Liver (tissue), 8 donors: ENCODE measurements at regions not wholly inside any gene's neighbourhood (a gene's known extent, or its start where the extent isn't known, plus 50 kb on each side); places are given as distances from the start of the nearest gene placed in this dataset.

Experiments
- DNase-seq: peaks from one replicate; pipeline ENCODE4 v3.0.0-alpha.2; 2017; ENCODE audit warnings: low spot score
- H3K27ac ChIP-seq, 2 donors: one replicate each; pipeline ENCODE4 v1.7.0; 2013; ENCODE audit warnings: inconsistent platforms in 2 of 2, low read length in 2 of 2, control low read depth in 1 of 2, low read depth in 1 of 2, mild to moderate bottlenecking in 1 of 2
- H3K27me3 ChIP-seq, 4 donors: one replicate each; pipeline versions ENCODE4 v1.6.1 to v1.7.0; 2013; ENCODE audit warnings: low read length in 3 of 4, inconsistent platforms in 1 of 4, mild to moderate bottlenecking in 1 of 4, moderate library complexity in 1 of 4; ENCODE audit not compliant: control insufficient read depth in 4 of 4, insufficient read depth in 4 of 4
- H3K36me3 ChIP-seq, 4 donors: one replicate each; pipeline versions ENCODE4 v1.6.1 to v1.7.0; 2013; ENCODE audit warnings: low read length in 3 of 4, mild to moderate bottlenecking in 3 of 4, low read depth in 1 of 4, moderate library complexity in 1 of 4; ENCODE audit not compliant: control insufficient read depth in 4 of 4, insufficient read depth in 3 of 4
- H3K4me1 ChIP-seq, 4 donors: one replicate each; pipeline versions ENCODE4 v1.6.1 to v1.7.0; 2013; ENCODE audit warnings: low read length in 3 of 4, mild to moderate bottlenecking in 3 of 4, moderate library complexity in 1 of 4; ENCODE audit not compliant: control insufficient read depth in 4 of 4, insufficient read depth in 4 of 4
- H3K4me3 ChIP-seq, 3 donors: one replicate each; pipeline versions ENCODE4 v1.6.1 to v1.7.0; 2013; ENCODE audit warnings: low read length in 3 of 3, control low read depth in 1 of 3, low read depth in 1 of 3, mild to moderate bottlenecking in 1 of 3
- H3K9ac ChIP-seq, 2 donors: one replicate each; pipeline ENCODE4 v1.7.0; 2013; ENCODE audit warnings: low read length in 2 of 2, mild to moderate bottlenecking in 2 of 2, moderate library complexity in 2 of 2, control low read depth in 1 of 2, low read depth in 1 of 2
- H3K9me3 ChIP-seq, 4 donors: one replicate each; pipeline versions ENCODE4 v1.6.1 to v1.7.0; 2013; ENCODE audit warnings: low read length in 3 of 4; ENCODE audit not compliant: control insufficient read depth in 4 of 4
- EGR1 ChIP-seq, 2 donors: IDR thresholded peaks; 2 replicates each; pipeline ENCODE4 v1.6.1; 2016 to 2018; ENCODE audit warnings: antibody characterized with exemption in 2 of 2, low read depth in 2 of 2
- FOXA1 ChIP-seq: IDR thresholded peaks from 2 replicates; pipeline ENCODE4 v1.6.1; 2016; ENCODE audit warnings: antibody characterized with exemption
- FOXA2 ChIP-seq: IDR thresholded peaks from 2 replicates; pipeline ENCODE4 v1.6.1; 2016; ENCODE audit warnings: antibody characterized with exemption
- HNF4A ChIP-seq, 2 donors: conservative IDR thresholded peaks; 2 replicates each; pipeline ENCODE4 v1.6.1; 2016; ENCODE audit warnings: antibody characterized with exemption in 2 of 2, mild to moderate bottlenecking in 2 of 2
- HNF4G ChIP-seq: IDR thresholded peaks from 2 replicates; pipeline ENCODE4 v1.6.1; 2016; ENCODE audit warnings: antibody characterized with exemption
- JUND ChIP-seq, 2 donors: IDR thresholded peaks; 2 replicates each; pipeline ENCODE4 v1.6.1; 2016; ENCODE audit warnings: antibody characterized with exemption in 2 of 2
- NR2F2 ChIP-seq: IDR thresholded peaks from 2 replicates; pipeline ENCODE4 v1.6.1; 2016; ENCODE audit warnings: antibody characterized with exemption
- RAD21 ChIP-seq, 2 donors: IDR thresholded peaks; 2 replicates each; pipeline ENCODE4 v1.6.1; 2016; ENCODE audit warnings: antibody characterized with exemption in 2 of 2, mild to moderate bottlenecking in 2 of 2
- RXRA ChIP-seq, 2 donors: IDR thresholded peaks; 2 replicates each; pipeline ENCODE4 v1.6.1; 2017 to 2018; ENCODE audit warnings: antibody characterized with exemption in 2 of 2, mild to moderate bottlenecking in 1 of 2
- SP1 ChIP-seq: IDR thresholded peaks from 2 replicates; pipeline ENCODE4 v1.6.1; 2018; ENCODE audit warnings: antibody characterized with exemption, mild to moderate bottlenecking
- TAF1 ChIP-seq: conservative IDR thresholded peaks from 2 replicates; pipeline ENCODE4 v1.6.1; 2016; ENCODE audit warnings: antibody characterized with exemption, mild to moderate bottlenecking
- YY1 ChIP-seq: IDR thresholded peaks from 2 replicates; pipeline ENCODE4 v1.6.1; 2016; ENCODE audit warnings: antibody characterized with exemption, mild to moderate bottlenecking
- WGBS: extraction: QIAGEN DNeasy Blood & Tissue Kit; methylation state at CpG from one replicate; pipeline ENCODE4 v1.1.7; 2013; 5-methylcytosine and 5-hydroxymethylcytosine counted together
- TF ChIP-seq, protein P1 (sequence below): IDR thresholded peaks from 2 replicates; pipeline ENCODE4 v1.6.1; 2016; ENCODE audit warnings: antibody characterized with exemption, mild to moderate bottlenecking
- TF ChIP-seq, protein P2 (sequence below): IDR thresholded peaks from 2 replicates; pipeline ENCODE4 v1.6.1; 2016; ENCODE audit warnings: antibody characterized with exemption
- TF ChIP-seq, protein P3 (sequence below): IDR thresholded peaks from 2 replicates; pipeline ENCODE4 v1.6.1; 2016; ENCODE audit warnings: antibody characterized with exemption
- TF ChIP-seq, protein P4 (sequence below): fragments of 150-350 bp; IDR thresholded peaks from 2 replicates; pipeline ENCODE4 v1.5.1; 2017; ENCODE audit warnings: improper control_type of control experiment, low read depth, low read length; ENCODE audit not compliant: missing input control
- TF ChIP-seq, protein P5 (sequence below): IDR thresholded peaks from 2 replicates; pipeline ENCODE4 v1.6.1; 2016; ENCODE audit warnings: antibody characterized with exemption
- donor health status: healthy.
- donor health status: healthy.
- donor health status: healthy.
- donor health status: healthy.
- donor health status: healthy.

DNA sequence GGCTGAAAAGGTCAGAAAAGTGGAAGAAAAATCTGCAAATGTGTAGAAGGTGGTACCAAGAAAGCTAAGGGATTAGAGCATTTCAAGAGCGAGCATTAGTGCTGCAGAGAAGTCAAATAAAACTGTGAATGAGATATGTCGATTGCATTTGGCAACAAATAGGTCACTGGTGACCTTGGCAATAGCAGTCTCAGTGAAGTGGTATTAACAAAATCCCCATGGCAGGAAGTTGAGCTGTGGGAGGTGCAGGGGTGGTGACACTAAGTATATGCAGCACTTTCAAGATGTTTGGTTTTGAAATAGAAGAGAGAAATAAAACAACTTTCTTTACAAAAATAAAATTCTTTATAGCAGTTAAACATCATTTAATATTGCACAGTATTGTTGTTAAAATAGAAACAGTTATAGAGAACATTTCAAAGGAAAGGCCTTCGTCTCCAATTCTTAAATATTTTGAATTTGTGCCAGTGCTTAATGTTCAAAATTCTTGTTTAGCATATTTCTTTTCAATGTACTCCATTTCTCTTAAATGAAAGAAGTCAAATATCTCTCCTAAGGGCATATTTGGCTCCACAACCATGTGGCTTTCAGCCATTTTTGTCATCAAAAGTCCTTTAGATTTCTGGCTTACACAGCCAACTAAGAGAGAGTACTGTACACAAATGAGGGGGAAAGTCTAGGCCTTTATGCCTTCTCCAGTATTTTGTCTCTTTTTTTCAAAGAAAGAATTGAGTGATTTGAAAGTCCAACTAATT lies 443.0 kb upstream of the MMADHC start:
- Histone ChIP-seq H3K9ac (no peak overlapping the region), H3K4me3 (no peak overlapping the region), H3K9me3 (no peaks in the 10 kb centered on the region), H3K36me3 (no peaks in the 10 kb centered on the region), H3K27ac (no peak overlapping the region), H3K4me1 (no peaks in the 10 kb centered on the region), H3K27me3 (no peaks in the 10 kb centered on the region)
- DNase-seq, result no peak
- TF ChIP-seq NR2F2 (no peak), HNF4A (conservative IDR thresholded peaks at IDR 0.05) (no peak), YY1 (no peak), FOXA1 (no peak), SP1 (no peak), RAD21 (IDR thresholded peaks at IDR 0.05) (no peak), RXRA (IDR thresholded peaks at IDR 0.05) (no peak), FOXA2 (no peak), HNF4G (no peak), JUND (IDR thresholded peaks at IDR 0.05) (no peak), EGR1 (IDR thresholded peaks at IDR 0.05; ENCODE audit: low read depth in 2 of 2) (no peak), TAF1 (no peak)
- TF ChIP-seq, protein P1, sequence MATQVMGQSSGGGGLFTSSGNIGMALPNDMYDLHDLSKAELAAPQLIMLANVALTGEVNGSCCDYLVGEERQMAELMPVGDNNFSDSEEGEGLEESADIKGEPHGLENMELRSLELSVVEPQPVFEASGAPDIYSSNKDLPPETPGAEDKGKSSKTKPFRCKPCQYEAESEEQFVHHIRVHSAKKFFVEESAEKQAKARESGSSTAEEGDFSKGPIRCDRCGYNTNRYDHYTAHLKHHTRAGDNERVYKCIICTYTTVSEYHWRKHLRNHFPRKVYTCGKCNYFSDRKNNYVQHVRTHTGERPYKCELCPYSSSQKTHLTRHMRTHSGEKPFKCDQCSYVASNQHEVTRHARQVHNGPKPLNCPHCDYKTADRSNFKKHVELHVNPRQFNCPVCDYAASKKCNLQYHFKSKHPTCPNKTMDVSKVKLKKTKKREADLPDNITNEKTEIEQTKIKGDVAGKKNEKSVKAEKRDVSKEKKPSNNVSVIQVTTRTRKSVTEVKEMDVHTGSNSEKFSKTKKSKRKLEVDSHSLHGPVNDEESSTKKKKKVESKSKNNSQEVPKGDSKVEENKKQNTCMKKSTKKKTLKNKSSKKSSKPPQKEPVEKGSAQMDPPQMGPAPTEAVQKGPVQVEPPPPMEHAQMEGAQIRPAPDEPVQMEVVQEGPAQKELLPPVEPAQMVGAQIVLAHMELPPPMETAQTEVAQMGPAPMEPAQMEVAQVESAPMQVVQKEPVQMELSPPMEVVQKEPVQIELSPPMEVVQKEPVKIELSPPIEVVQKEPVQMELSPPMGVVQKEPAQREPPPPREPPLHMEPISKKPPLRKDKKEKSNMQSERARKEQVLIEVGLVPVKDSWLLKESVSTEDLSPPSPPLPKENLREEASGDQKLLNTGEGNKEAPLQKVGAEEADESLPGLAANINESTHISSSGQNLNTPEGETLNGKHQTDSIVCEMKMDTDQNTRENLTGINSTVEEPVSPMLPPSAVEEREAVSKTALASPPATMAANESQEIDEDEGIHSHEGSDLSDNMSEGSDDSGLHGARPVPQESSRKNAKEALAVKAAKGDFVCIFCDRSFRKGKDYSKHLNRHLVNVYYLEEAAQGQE, result no peak
- TF ChIP-seq, protein P2, sequence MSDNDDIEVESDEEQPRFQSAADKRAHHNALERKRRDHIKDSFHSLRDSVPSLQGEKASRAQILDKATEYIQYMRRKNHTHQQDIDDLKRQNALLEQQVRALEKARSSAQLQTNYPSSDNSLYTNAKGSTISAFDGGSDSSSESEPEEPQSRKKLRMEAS, result no peak
- TF ChIP-seq, protein P3, sequence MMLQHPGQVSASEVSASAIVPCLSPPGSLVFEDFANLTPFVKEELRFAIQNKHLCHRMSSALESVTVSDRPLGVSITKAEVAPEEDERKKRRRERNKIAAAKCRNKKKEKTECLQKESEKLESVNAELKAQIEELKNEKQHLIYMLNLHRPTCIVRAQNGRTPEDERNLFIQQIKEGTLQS, result no peak
- TF ChIP-seq, protein P4, sequence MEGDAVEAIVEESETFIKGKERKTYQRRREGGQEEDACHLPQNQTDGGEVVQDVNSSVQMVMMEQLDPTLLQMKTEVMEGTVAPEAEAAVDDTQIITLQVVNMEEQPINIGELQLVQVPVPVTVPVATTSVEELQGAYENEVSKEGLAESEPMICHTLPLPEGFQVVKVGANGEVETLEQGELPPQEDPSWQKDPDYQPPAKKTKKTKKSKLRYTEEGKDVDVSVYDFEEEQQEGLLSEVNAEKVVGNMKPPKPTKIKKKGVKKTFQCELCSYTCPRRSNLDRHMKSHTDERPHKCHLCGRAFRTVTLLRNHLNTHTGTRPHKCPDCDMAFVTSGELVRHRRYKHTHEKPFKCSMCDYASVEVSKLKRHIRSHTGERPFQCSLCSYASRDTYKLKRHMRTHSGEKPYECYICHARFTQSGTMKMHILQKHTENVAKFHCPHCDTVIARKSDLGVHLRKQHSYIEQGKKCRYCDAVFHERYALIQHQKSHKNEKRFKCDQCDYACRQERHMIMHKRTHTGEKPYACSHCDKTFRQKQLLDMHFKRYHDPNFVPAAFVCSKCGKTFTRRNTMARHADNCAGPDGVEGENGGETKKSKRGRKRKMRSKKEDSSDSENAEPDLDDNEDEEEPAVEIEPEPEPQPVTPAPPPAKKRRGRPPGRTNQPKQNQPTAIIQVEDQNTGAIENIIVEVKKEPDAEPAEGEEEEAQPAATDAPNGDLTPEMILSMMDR, result no peak
- TF ChIP-seq, protein P5, sequence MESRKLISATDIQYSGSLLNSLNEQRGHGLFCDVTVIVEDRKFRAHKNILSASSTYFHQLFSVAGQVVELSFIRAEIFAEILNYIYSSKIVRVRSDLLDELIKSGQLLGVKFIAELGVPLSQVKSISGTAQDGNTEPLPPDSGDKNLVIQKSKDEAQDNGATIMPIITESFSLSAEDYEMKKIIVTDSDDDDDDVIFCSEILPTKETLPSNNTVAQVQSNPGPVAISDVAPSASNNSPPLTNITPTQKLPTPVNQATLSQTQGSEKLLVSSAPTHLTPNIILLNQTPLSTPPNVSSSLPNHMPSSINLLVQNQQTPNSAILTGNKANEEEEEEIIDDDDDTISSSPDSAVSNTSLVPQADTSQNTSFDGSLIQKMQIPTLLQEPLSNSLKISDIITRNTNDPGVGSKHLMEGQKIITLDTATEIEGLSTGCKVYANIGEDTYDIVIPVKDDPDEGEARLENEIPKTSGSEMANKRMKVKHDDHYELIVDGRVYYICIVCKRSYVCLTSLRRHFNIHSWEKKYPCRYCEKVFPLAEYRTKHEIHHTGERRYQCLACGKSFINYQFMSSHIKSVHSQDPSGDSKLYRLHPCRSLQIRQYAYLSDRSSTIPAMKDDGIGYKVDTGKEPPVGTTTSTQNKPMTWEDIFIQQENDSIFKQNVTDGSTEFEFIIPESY, result no peak
- WGBS, result 71% methylated on average over 3 of the region's 3 CpGs
